GM23248 (cell line): ENCODE measurements at regions not wholly inside any gene's neighbourhood (a gene's known extent, or its start where the extent isn't known, plus 50 kb on each side); places are given as distances from the start of the nearest gene placed in this dataset.

Experiments used
- EZH2 ChIP-seq: fragments of 200-600 bp; sonication (generic); IDR thresholded peaks from 2 replicates; pipeline ENCODE4 v1.6.1; 2018; ENCODE audit warnings: antibody characterized with exemption, mild to moderate bottlenecking; ENCODE audit not compliant: insufficient read depth, poor library complexity, severe bottlenecking
- EZH2phosphoT487 ChIP-seq: fragments of 200-600 bp; sonication (generic); IDR thresholded peaks from 2 replicates; pipeline ENCODE4 v1.6.1; 2018; ENCODE audit warnings: antibody characterized with exemption, moderate library complexity, mild to moderate bottlenecking, low read depth; ENCODE audit not compliant: insufficient read depth

DNA sequence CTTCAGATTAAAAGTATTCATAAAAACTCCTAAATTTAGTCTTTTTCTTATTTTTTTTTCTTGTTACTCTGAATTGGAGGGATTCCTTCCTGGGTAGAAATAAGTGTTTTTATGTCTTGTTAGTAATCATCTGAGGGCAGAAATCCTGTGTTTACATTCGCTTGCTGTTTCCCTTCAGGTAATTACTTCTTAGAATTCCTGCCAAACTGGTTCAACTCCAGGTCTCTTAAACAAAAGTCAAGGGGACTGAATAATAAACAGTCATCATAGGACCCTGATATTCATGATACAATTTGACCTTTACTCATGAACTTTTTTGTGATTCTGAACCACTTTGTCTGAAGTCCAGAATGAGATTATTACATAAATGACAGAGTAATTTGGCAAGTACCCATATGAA, 843.9 kb downstream of the FLRT2 start:
- no peak for TF ChIP-seq EZH2phosphoT487
- TF ChIP-seq EZH2 = no peak
